Loucy (cell line): ENCODE measurements at regions not wholly inside any gene's neighbourhood (a gene's known extent, or its start where the extent isn't known, plus 50 kb on each side); places are given as distances from the start of the nearest gene placed in this dataset.

Source experiments
- H2AFZ ChIP-seq: fragments of 200-600 bp; sonication (generic); 2 replicates; pipeline ENCODE4 v1.6.0; 2016; ENCODE audit warnings: antibody characterized with exemption, mild to moderate bottlenecking, low read length, moderate library complexity
- H3F3A ChIP-seq: fragments of 200-600 bp; 2 replicates; pipeline ENCODE4 v1.6.0; 2016; ENCODE audit warnings: antibody characterized with exemption, low read depth, mild to moderate bottlenecking
- H3K27me3 ChIP-seq: fragments of 200-600 bp; sonication (generic); 2 replicates; pipeline ENCODE4 v1.6.1; 2014; ENCODE audit warnings: low read length, mild to moderate bottlenecking; ENCODE audit not compliant: insufficient read depth, poor library complexity, severe bottlenecking
- H3K36me3 ChIP-seq: fragments of 200-600 bp; sonication (generic); 2 replicates; pipeline ENCODE4 v1.6.1; 2016; ENCODE audit warnings: low read length; ENCODE audit not compliant: insufficient read depth
- H3K4me1 ChIP-seq: fragments of 200-600 bp; sonication (generic); 2 replicates; pipeline ENCODE4 v1.5.1; 2014; ENCODE audit warnings: low read length, mild to moderate bottlenecking; ENCODE audit not compliant: insufficient read depth, poor library complexity, severe bottlenecking
- H3K4me2 ChIP-seq: fragments of 200-600 bp; sonication (generic); 2 replicates; pipeline ENCODE4 v1.6.0; 2014; ENCODE audit warnings: antibody characterized with exemption, low read length, low read depth, mild to moderate bottlenecking; ENCODE audit not compliant: poor library complexity, severe bottlenecking
- H3K4me3 ChIP-seq: fragments of 200-600 bp; sonication (generic); 2 replicates; pipeline ENCODE4 v1.5.1; 2014; ENCODE audit warnings: low read length, mild to moderate bottlenecking, mixed read lengths; ENCODE audit not compliant: poor library complexity, severe bottlenecking
- H3K79me2 ChIP-seq: fragments of 200-600 bp; sonication (generic); 2 replicates; pipeline ENCODE4 v1.6.1; 2014; ENCODE audit warnings: low read length; ENCODE audit not compliant: insufficient read depth
- H3K9ac ChIP-seq: fragments of 200-600 bp; sonication (generic); 2 replicates; pipeline ENCODE4 v1.6.0; 2014; ENCODE audit warnings: mild to moderate bottlenecking, low read depth, low read length, moderate library complexity; ENCODE audit not compliant: poor library complexity, severe bottlenecking
- H3K9me2 ChIP-seq: fragments of 200-600 bp; sonication (generic); replicated peaks from 2 replicates; pipeline ENCODE4 v1.6.1; 2016; ENCODE audit warnings: low read depth, low read length, mixed read lengths
- H3K9me3 ChIP-seq: fragments of 200-600 bp; sonication (generic); 2 replicates; pipeline ENCODE4 v1.6.1; 2014; ENCODE audit warnings: mild to moderate bottlenecking, antibody characterized with exemption, low read length, low read depth; ENCODE audit not compliant: insufficient read depth
- H4K20me1 ChIP-seq: fragments of 200-600 bp; sonication (generic); 2 replicates; pipeline ENCODE4 v1.6.0; 2014; ENCODE audit warnings: antibody characterized with exemption, low read length, mild to moderate bottlenecking; ENCODE audit not compliant: insufficient read depth, poor library complexity, severe bottlenecking
- EZH2phosphoT487 ChIP-seq: fragments of 200-600 bp; IDR thresholded peaks from 2 replicates; pipeline ENCODE4 v1.6.1; 2018; ENCODE audit warnings: antibody characterized with exemption, mild to moderate bottlenecking, moderate library complexity, borderline replicate concordance
- TF ChIP-seq, protein P1 (sequence below): fragments of 200-600 bp; sonication (generic); conservative IDR thresholded peaks from 2 replicates; pipeline ENCODE4 v1.5.1; 2014; ENCODE audit warnings: mild to moderate bottlenecking, antibody characterized with exemption, low read length

- no peaks in the 10 kb centered on the region for H3K9me2 ChIP-seq
- no peak overlapping the region for H3K9ac ChIP-seq
- no peaks in the 10 kb centered on the region for H3K4me1 ChIP-seq
- no peaks in the 10 kb centered on the region for H3K27me3 ChIP-seq
- no peaks in the 10 kb centered on the region for H3K9me3 ChIP-seq
- H3K4me2 ChIP-seq = no peak overlapping the region
- H3K79me2 ChIP-seq = no peaks in the 10 kb centered on the region
- no peak overlapping the region for H2AFZ ChIP-seq
- H3F3A ChIP-seq = no peaks in the 10 kb centered on the region
- no peak for TF ChIP-seq EZH2phosphoT487
- TF ChIP-seq, protein P1, sequence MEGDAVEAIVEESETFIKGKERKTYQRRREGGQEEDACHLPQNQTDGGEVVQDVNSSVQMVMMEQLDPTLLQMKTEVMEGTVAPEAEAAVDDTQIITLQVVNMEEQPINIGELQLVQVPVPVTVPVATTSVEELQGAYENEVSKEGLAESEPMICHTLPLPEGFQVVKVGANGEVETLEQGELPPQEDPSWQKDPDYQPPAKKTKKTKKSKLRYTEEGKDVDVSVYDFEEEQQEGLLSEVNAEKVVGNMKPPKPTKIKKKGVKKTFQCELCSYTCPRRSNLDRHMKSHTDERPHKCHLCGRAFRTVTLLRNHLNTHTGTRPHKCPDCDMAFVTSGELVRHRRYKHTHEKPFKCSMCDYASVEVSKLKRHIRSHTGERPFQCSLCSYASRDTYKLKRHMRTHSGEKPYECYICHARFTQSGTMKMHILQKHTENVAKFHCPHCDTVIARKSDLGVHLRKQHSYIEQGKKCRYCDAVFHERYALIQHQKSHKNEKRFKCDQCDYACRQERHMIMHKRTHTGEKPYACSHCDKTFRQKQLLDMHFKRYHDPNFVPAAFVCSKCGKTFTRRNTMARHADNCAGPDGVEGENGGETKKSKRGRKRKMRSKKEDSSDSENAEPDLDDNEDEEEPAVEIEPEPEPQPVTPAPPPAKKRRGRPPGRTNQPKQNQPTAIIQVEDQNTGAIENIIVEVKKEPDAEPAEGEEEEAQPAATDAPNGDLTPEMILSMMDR = no peak
- no peak overlapping the region for H3K4me3 ChIP-seq
- no peaks in the 10 kb centered on the region for H3K36me3 ChIP-seq
- H4K20me1 ChIP-seq = no peaks in the 10 kb centered on the region
Measured at GRCh38 chr6:4577406-4577805, 198.8 kb upstream of the CDYL start.

DNA sequence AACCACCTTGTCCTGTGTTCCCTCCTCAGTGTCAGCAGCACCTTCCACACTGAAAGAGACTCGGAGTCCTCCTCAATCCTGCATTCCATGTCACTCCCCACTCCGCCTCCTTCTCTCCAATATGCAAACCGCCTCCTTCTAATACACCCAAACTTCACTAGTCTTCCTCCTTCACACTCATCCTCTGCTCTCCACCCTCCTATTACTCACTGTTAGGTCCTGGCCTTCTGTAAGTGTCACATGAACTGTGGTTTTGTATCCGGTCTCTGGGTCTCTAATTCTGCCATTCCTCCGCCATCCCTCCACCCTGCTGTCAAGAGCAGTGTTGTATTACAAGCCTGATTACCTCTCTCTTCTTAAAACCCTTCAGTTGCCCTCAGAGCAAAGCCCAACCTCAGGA, 200.5 kb upstream of the CDYL start:
- H3K27me3 ChIP-seq = no peaks in the 10 kb centered on the region
- H3F3A ChIP-seq = no peaks in the 10 kb centered on the region
- no peaks in the 10 kb centered on the region for H3K9me2 ChIP-seq
- no peaks in the 10 kb centered on the region for H3K36me3 ChIP-seq
- no peak for TF ChIP-seq EZH2phosphoT487
- TF ChIP-seq, protein P1 = no peak
- no peak overlapping the region for H3K9ac ChIP-seq
- no peaks in the 10 kb centered on the region for H3K4me1 ChIP-seq
- H3K4me2 ChIP-seq = no peak overlapping the region
- H2AFZ ChIP-seq = no peak overlapping the region
- no peaks in the 10 kb centered on the region for H3K79me2 ChIP-seq
- peaks cover 7% of the 10 kb centered on the region; the same call in 1 of the 2 replicates for H3K9me3 ChIP-seq
- H3K4me3 ChIP-seq = no peak overlapping the region
- H4K20me1 ChIP-seq = no peaks in the 10 kb centered on the region

DNA sequence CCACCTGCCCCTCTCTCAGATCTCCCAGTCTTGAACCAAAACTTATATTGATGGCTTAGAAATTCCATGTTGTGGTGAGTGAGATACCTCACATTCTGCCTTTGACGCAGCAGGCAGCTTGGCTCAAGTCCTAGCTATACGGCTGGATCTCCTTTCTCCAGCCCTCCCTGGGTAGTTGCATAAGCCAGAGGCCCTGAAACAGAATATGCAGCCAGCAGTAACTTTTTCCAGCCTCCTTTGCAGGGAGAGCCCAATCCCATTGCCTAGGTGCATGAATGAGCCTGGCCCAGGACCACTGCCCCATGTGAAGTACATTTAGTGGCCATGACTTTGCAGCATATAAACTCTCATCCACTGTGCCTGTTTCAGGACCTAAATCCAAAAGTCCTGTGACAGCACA, 202.2 kb upstream of the CDYL start:
- H3K36me3 ChIP-seq = no peaks in the 10 kb centered on the region
- no peak overlapping the region for H3K4me3 ChIP-seq
- no peaks in the 10 kb centered on the region for H4K20me1 ChIP-seq
- no peak overlapping the region for H2AFZ ChIP-seq
- H3K4me2 ChIP-seq = no peak overlapping the region
- TF ChIP-seq EZH2phosphoT487 = no peak
- TF ChIP-seq, protein P1 = no peak
- H3K9me2 ChIP-seq = no peaks in the 10 kb centered on the region
- H3K79me2 ChIP-seq = no peaks in the 10 kb centered on the region
- H3F3A ChIP-seq = no peaks in the 10 kb centered on the region
- peaks cover 8% of the 10 kb centered on the region; the same call in 1 of the 2 replicates for H3K9me3 ChIP-seq
- H3K9ac ChIP-seq = no peak overlapping the region
- no peaks in the 10 kb centered on the region for H3K4me1 ChIP-seq
- H3K27me3 ChIP-seq = no peaks in the 10 kb centered on the region
